Panc1 (cell line): ENCODE measurements at regions not wholly inside any gene's neighbourhood (a gene's known extent, or its start where the extent isn't known, plus 50 kb on each side); places are given as distances from the start of the nearest gene placed in this dataset.

Experiments
- ATAC-seq: fragments of 200-7000 bp; cut with Tn5 transposase; 2 replicates; pipeline ENCODE4 v1.9.1; 2020; ENCODE audit warnings: mild to moderate bottlenecking, moderate library complexity
- BruUV-seq: library from RNA; stranded (reverse); fragments of 400-500 nt; replicated peaks from 2 replicates; lab custom pipeline; 2021; lab: Mats Ljungman, UMichigan
- CTCF ChIA-PET: fragments of 300-600 bp; sonication (Branson Sonifier 250); formaldehyde crosslinking; loops from one replicate; lab custom pipeline; 2022; ENCODE audit warnings: antibody characterized with exemption; lab: Charles Lee
- POLR2A ChIA-PET: fragments of 300-600 bp; sonication (Branson Sonifier 250); formaldehyde crosslinking; loops from one replicate; lab custom pipeline; 2022; ENCODE audit warnings: antibody characterized with exemption; lab: Charles Lee
- DNase-seq: peaks from one replicate; pipeline ENCODE4 v3.0.0-alpha.2; 2010; ENCODE audit warnings: low read depth, low spot score
- H3K27ac ChIP-seq: 2 replicates; pipeline ENCODE4 v1.5.1; 2011; ENCODE audit warnings: mild to moderate bottlenecking, low read length, inconsistent platforms
- H3K27me3 ChIP-seq: fragments of 200-500 bp; sonication (Bioruptor generic); 2 replicates; pipeline ENCODE4 v1.6.0; 2014; ENCODE audit warnings: low read length, inconsistent platforms; ENCODE audit not compliant: control insufficient read depth, insufficient read depth
- H3K36me3 ChIP-seq: fragments of 200-500 bp; sonication (Bioruptor generic); 2 replicates; pipeline ENCODE4 v1.5.1; 2014; ENCODE audit warnings: inconsistent platforms, mild to moderate bottlenecking, low read length, moderate library complexity; ENCODE audit not compliant: control insufficient read depth, insufficient read depth
- H3K4me1 ChIP-seq: 2 replicates; pipeline ENCODE4 v1.5.1; 2011; ENCODE audit warnings: inconsistent platforms, mild to moderate bottlenecking, low read length, moderate library complexity; ENCODE audit not compliant: control insufficient read depth, insufficient read depth
- H3K4me3 ChIP-seq, 2 experiments: 2 replicates each; pipeline ENCODE4 v1.5.1; 2011 to 2012; ENCODE audit warnings: low read depth in 2 of 2, low read length in 2 of 2, mild to moderate bottlenecking in 2 of 2, inconsistent platforms in 1 of 2, moderate library complexity in 1 of 2
- H3K9me3 ChIP-seq: fragments of 200-500 bp; sonication (Bioruptor generic); 2 replicates; pipeline ENCODE4 v1.5.1; 2014; ENCODE audit warnings: low read depth, mild to moderate bottlenecking, inconsistent platforms, low read length, moderate library complexity; ENCODE audit not compliant: control insufficient read depth, insufficient read depth
- CTCF ChIP-seq: fragments of 450-650 bp; IDR thresholded peaks from 2 replicates; pipeline ENCODE4 v1.5.1; 2017; ENCODE audit warnings: mild to moderate bottlenecking
- POLR2AphosphoS5 ChIP-seq: IDR thresholded peaks from 2 replicates; pipeline ENCODE4 v1.6.1; 2012; ENCODE audit warnings: mild to moderate bottlenecking, low read depth, low read length, moderate library complexity
- REST ChIP-seq, 2 experiments: IDR thresholded peaks; 2 replicates each; pipeline ENCODE4 v1.6.1; 2011 to 2012; ENCODE audit warnings: low read depth in 2 of 2, control low read depth in 1 of 2, low read length in 1 of 2, mild to moderate bottlenecking in 1 of 2, moderate library complexity in 1 of 2; ENCODE audit not compliant: insufficient read depth in 1 of 2
- SIN3A ChIP-seq: IDR thresholded peaks from 2 replicates; pipeline ENCODE4 v1.6.1; 2012; ENCODE audit warnings: low read depth, mild to moderate bottlenecking, low read length, moderate library complexity, borderline replicate concordance; ENCODE audit not compliant: insufficient read depth
- TCF7L2 ChIP-seq: IDR thresholded peaks from 2 replicates; pipeline ENCODE4 v1.6.1; 2011; ENCODE audit warnings: mild to moderate bottlenecking, low read depth, low read length, inconsistent platforms
- in situ Hi-C: cut with HindIII; loops from 2 replicates; pipeline ENCODE4 v1.10.0; 2016; ENCODE audit warnings: low sequenced_read_pairs, low pct_unique_long_range_greater_than_20kb
- intact Hi-C: fragments of 100-400 bp; cut with micrococcal nuclease; formaldehyde crosslinking; loops from one replicate; pipeline ENCODE4 v1.10.0; 2022; ENCODE audit not compliant: unreplicated experiment

GRCh38 chr2:56040834-56041233, 117.3 kb upstream of the EFEMP1 start:
- POLR2A ChIA-PET: no interaction called here
- CTCF ChIA-PET: no interaction called here
- no TSS peak for BruUV-seq

GRCh38 chr2:56047136-56047535, 123.6 kb upstream of the EFEMP1 start:
- H3K4me3 ChIP-seq: no peak overlapping the region
- ChIA-PET CTCF (no interaction called here), POLR2A (no interaction called here)
- H3K36me3 ChIP-seq: no peaks in the 10 kb centered on the region
- BruUV-seq: no TSS peak
- DNase-seq (no peak), ATAC-seq (no peak)
- intact Hi-C loops (no loop called here), in situ Hi-C loops (no loop called here)
- no peaks in the 10 kb centered on the region for H3K9me3 ChIP-seq
- no peaks in the 10 kb centered on the region for H3K27me3 ChIP-seq
- no peak for TF ChIP-seq SIN3A
- TF ChIP-seq POLR2AphosphoS5: no peak
- no peak for TF ChIP-seq REST (IDR thresholded peaks at IDR 0.05; ENCODE audit: insufficient read depth in 1 of 2, low read depth in 2 of 2, low read length in 1 of 2)
- no peak for TF ChIP-seq CTCF
- TF ChIP-seq TCF7L2: no peak
- H3K4me1 ChIP-seq: no peaks in the 10 kb centered on the region
- no peak overlapping the region for H3K27ac ChIP-seq

More at GRCh38 chr2:56040834-56041233, 117.3 kb upstream of the EFEMP1 start:
- Histone ChIP-seq H3K27me3 (no peaks in the 10 kb centered on the region), H3K9me3 (no peaks in the 10 kb centered on the region), H3K36me3 (no peaks in the 10 kb centered on the region), H3K4me3 (no peak overlapping the region), H3K4me1 (no peaks in the 10 kb centered on the region), H3K27ac (no peak overlapping the region)
- no peak for ATAC-seq
- in situ Hi-C loops (no loop called here), intact Hi-C loops (no loop called here)
- DNase-seq: no peak
- TF ChIP-seq CTCF (no peak), SIN3A (no peak), TCF7L2 (no peak), REST (IDR thresholded peaks at IDR 0.05; ENCODE audit: insufficient read depth in 1 of 2, low read depth in 2 of 2, low read length in 1 of 2) (no peak), POLR2AphosphoS5 (no peak)
